ENCODE measurements at regions not wholly inside any gene's neighbourhood (a gene's known extent, or its start where the extent isn't known, plus 50 kb on each side); places are given as distances from the start of the nearest gene placed in this dataset.

DNA sequence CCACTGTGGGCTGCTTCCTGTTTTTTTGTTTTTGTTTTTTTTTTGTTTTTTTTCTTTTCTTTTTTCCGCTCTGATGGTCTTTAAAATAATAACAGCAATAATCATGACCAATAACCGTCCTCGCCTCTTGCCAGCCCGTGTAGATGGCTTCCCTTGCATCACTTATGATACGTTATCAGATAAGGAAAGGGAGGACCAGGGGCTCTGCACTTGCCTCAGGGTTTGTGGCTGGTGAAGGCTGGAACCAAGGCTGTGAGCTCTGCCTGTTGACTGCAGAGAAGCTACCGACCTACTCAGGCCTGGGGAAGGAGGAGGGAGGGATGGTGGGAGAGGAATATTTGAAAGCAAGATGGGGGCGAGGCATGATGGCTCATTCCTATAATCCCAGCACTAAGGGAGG lies 114.0 kb upstream of the SDK2 start:
- no peak overlapping the region for H3K4me3 ChIP-seq (replicated peaks; ENCODE audit: low read depth, low read length)
- DNase-seq (ENCODE audit: extremely low read depth, low read depth): no peak
- TF ChIP-seq, protein P1, sequence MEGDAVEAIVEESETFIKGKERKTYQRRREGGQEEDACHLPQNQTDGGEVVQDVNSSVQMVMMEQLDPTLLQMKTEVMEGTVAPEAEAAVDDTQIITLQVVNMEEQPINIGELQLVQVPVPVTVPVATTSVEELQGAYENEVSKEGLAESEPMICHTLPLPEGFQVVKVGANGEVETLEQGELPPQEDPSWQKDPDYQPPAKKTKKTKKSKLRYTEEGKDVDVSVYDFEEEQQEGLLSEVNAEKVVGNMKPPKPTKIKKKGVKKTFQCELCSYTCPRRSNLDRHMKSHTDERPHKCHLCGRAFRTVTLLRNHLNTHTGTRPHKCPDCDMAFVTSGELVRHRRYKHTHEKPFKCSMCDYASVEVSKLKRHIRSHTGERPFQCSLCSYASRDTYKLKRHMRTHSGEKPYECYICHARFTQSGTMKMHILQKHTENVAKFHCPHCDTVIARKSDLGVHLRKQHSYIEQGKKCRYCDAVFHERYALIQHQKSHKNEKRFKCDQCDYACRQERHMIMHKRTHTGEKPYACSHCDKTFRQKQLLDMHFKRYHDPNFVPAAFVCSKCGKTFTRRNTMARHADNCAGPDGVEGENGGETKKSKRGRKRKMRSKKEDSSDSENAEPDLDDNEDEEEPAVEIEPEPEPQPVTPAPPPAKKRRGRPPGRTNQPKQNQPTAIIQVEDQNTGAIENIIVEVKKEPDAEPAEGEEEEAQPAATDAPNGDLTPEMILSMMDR (IDR thresholded peaks at IDR 0.05; ENCODE audit: low read depth, low read length, missing control alignments): no peak

DNA sequence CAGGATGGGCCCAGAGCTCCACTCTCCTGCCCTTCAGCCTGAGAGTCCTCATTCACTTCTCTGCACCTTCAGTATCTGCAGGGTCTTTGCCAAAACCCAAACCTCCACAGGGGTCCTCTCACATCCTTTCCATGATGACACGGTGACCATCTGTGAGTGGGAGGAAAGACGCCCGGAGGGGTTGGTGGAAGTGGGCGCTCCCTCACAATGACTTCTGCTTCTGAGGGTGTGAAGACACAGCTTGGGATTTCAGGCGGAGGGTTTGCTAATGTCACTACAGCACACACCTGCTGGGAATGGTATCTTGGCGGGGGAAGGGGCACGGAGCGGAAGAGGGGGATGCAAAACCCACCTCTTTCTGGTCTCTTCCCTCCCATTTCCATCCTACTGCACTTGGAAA lies 115.1 kb upstream of the SDK2 start:
- TF ChIP-seq, protein P1 (IDR thresholded peaks at IDR 0.05; ENCODE audit: low read depth, low read length, missing control alignments): no peak
- DNase-seq (ENCODE audit: extremely low read depth, low read depth): no peak
- no peak overlapping the region for H3K4me3 ChIP-seq (replicated peaks; ENCODE audit: low read depth, low read length)

DNA sequence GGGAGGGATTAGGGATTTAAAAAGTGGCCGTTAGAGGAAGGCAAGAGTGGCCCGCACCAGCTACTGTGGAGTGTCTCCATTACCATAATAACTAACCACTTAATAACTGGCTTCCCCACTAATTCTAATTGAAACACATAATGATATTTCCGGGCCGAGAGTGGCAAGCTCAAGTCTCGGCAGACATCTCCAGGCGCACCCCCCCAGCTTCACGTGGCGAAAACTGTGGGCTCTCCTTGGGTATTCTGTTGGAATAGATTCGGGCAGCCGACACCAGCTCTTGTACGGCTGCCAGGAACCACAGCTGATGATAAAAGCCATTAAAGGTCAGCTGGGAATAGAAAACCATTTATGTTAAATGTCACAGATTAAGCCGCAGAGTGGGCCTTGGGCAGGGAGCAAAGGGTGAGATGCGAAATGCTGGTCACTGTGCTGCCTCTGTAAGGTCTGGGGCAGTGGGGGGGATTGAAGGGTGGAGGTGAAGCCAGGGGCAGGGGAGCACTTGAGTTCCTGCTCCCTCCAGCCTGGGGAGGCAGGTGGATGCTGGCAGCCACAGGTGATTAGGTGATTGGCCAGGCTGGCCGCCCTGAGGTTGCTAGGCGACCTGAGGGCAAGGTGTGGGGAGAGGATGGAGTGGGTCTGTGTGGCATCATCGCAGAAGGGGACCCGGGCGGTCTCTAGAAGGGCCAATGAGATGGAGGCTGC lies 115.6 kb upstream of the SDK2 start:
- no peak overlapping the region for H3K4me3 ChIP-seq (replicated peaks; ENCODE audit: low read depth, low read length)
- no peak for DNase-seq (ENCODE audit: extremely low read depth, low read depth)
- TF ChIP-seq, protein P1 (IDR thresholded peaks at IDR 0.05; ENCODE audit: low read depth, low read length, missing control alignments): no peak

DNA sequence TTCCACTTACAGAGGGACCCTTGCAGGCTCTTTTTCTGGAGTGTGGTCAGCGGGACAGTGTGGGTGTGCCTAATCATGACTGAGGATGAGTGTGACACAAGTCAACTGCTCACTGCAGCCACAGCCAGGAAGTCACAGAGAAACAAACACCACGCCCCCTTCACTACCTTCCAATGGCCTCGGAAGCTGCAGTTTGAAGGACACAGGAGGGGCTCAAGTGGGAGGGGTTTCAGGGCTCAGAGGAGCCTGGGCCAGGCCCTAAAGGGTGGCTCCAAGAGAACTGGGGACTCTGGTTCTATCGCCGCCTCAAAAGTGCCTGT lies 116.2 kb upstream of the SDK2 start:
- DNase-seq (ENCODE audit: extremely low read depth, low read depth): no peak
- no peak overlapping the region for H3K4me3 ChIP-seq (replicated peaks; ENCODE audit: low read depth, low read length)
- TF ChIP-seq, protein P1 (IDR thresholded peaks at IDR 0.05; ENCODE audit: low read depth, low read length, missing control alignments): no peak

DNA sequence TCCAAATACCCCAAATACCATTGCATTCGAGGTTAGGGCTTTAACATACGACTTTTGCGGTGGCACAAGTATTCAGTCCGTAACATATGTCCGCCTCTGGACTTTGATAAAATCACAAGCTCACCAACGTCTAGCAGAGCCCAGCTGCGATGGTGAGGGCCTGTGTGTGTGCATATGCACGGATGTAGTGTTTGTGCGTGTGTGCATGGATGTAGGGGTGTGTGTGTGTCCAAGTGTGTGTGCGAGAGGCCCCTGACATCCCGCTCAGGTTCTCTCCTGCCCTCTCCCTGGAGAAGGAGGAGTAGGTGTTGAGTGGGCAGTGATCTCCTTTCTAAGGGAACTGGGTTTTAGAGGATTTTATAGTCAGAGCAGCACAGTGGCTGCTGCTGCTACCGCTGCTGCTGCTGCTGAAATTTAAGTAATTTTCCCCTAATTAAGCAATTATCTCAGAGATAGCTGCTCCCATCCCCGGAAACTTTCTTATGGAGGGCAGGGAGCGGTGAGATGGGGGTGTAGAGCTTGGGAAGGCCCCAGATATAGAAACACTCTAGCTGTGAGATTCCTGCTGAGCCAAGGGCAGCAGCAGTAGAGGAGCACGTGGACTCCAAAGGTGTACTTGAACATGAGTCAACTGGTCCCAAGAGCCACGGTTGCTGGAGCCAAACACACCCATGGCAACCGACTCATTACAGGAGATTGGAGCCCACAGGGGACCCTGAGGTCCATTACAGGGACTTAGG lies 121.7 kb upstream of the SDK2 start:
- no peak for DNase-seq (ENCODE audit: extremely low read depth, low read depth)
- TF ChIP-seq, protein P1 (IDR thresholded peaks at IDR 0.05; ENCODE audit: low read depth, low read length, missing control alignments): no peak
- H3K4me3 ChIP-seq (replicated peaks; ENCODE audit: low read depth, low read length): no peak overlapping the region

DNA sequence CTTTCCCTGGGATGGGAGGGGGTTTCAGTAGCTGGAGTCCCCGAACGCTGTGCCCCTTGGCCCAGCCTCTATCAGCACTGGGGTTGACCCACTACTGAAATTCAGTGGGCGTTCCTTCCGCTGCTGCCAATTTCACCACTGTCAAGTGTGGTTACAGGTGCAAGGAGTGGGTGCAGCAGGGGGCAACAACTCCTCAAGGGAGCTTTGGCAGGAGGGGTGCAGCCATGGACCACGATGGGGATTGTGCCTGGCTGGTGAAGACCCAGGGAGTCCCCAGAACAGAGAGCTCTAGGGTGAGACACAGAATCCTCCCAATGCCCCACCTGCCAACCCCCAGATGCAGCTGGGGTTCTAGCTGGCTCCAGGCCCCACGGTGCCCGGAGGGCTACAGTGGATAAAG lies 123.5 kb upstream of the SDK2 start:
- TF ChIP-seq, protein P1 (IDR thresholded peaks at IDR 0.05; ENCODE audit: low read depth, low read length, missing control alignments): no peak
- DNase-seq (ENCODE audit: extremely low read depth, low read depth): no peak
- H3K4me3 ChIP-seq (replicated peaks; ENCODE audit: low read depth, low read length): no peak overlapping the region
